ENCODE measurements at regions not wholly inside any gene's neighbourhood (a gene's known extent, or its start where the extent isn't known, plus 50 kb on each side); places are given as distances from the start of the nearest gene placed in this dataset.

DNA sequence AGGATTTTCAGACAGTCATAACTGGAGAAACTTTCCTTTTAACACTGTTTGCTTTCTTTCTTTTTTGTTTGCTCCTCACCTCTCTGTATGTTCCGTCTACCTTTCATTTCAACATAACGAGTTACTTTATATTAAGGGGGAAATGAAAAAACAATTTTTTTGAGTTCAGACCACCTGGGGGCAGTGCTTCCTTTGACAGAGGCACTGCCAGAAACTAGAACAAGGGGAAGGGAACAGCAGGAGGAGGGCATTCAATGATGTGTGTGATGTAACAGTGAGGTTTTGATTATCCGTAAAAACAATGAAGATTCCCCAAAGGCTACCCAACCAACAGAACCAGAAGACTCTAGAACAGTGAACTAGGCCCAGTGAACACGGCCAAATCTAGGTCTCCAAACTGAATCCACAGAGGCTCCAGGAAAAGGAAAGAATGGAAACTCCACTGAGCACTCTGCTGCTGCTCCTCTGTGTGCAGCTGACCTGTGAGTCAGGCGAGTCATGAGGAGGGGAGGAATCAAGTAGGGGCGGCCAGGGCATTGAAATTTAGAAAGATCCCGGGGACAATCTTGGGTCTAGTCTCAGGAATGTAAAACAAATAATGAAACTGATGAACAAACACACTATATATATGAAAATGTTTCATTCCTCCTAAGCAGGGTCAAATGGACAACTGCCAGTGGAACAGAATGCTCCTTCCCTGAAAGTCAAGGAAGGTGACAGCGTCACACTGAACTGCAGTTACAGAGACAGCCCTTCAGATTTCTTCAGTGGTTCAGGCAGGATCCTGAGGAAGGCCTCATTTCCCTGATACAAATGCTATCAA is 323.5 kb downstream of the DAD1 start:
- TF ChIP-seq, protein P1, sequence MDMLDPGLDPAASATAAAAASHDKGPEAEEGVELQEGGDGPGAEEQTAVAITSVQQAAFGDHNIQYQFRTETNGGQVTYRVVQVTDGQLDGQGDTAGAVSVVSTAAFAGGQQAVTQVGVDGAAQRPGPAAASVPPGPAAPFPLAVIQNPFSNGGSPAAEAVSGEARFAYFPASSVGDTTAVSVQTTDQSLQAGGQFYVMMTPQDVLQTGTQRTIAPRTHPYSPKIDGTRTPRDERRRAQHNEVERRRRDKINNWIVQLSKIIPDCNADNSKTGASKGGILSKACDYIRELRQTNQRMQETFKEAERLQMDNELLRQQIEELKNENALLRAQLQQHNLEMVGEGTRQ (IDR thresholded peaks at IDR 0.05; ENCODE audit: borderline replicate concordance, low read depth, low read length): no peak
- no peak for TF ChIP-seq POLR2A (IDR thresholded peaks at IDR 0.05; ENCODE audit: low read depth, low read length)
- no peak for TF ChIP-seq CHD2 (IDR thresholded peaks at IDR 0.05; ENCODE audit: borderline replicate concordance, low read depth, low read length)
- no peak for TF ChIP-seq TCF12 (IDR thresholded peaks at IDR 0.05; ENCODE audit: low read depth, low read length)
- TF ChIP-seq, protein P2, sequence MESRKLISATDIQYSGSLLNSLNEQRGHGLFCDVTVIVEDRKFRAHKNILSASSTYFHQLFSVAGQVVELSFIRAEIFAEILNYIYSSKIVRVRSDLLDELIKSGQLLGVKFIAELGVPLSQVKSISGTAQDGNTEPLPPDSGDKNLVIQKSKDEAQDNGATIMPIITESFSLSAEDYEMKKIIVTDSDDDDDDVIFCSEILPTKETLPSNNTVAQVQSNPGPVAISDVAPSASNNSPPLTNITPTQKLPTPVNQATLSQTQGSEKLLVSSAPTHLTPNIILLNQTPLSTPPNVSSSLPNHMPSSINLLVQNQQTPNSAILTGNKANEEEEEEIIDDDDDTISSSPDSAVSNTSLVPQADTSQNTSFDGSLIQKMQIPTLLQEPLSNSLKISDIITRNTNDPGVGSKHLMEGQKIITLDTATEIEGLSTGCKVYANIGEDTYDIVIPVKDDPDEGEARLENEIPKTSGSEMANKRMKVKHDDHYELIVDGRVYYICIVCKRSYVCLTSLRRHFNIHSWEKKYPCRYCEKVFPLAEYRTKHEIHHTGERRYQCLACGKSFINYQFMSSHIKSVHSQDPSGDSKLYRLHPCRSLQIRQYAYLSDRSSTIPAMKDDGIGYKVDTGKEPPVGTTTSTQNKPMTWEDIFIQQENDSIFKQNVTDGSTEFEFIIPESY (IDR thresholded peaks at IDR 0.05): no peak
- no peak for TF ChIP-seq SP1 (IDR thresholded peaks at IDR 0.05; ENCODE audit: low read depth, low read length)
- no peak for TF ChIP-seq MYC (IDR thresholded peaks at IDR 0.05; ENCODE audit: insufficient read depth, insufficient read length, insufficient replicate concordance, low read length, severe bottlenecking)
- TF ChIP-seq, protein P3, sequence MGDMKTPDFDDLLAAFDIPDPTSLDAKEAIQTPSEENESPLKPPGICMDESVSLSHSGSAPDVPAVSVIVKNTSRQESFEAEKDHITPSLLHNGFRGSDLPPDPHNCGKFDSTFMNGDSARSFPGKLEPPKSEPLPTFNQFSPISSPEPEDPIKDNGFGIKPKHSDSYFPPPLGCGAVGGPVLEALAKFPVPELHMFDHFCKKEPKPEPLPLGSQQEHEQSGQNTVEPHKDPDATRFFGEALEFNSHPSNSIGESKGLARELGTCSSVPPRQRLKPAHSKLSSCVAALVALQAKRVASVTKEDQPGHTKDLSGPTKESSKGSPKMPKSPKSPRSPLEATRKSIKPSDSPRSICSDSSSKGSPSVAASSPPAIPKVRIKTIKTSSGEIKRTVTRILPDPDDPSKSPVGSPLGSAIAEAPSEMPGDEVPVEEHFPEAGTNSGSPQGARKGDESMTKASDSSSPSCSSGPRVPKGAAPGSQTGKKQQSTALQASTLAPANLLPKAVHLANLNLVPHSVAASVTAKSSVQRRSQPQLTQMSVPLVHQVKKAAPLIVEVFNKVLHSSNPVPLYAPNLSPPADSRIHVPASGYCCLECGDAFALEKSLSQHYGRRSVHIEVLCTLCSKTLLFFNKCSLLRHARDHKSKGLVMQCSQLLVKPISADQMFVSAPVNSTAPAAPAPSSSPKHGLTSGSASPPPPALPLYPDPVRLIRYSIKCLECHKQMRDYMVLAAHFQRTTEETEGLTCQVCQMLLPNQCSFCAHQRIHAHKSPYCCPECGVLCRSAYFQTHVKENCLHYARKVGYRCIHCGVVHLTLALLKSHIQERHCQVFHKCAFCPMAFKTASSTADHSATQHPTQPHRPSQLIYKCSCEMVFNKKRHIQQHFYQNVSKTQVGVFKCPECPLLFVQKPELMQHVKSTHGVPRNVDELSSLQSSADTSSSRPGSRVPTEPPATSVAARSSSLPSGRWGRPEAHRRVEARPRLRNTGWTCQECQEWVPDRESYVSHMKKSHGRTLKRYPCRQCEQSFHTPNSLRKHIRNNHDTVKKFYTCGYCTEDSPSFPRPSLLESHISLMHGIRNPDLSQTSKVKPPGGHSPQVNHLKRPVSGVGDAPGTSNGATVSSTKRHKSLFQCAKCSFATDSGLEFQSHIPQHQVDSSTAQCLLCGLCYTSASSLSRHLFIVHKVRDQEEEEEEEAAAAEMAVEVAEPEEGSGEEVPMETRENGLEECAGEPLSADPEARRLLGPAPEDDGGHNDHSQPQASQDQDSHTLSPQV (IDR thresholded peaks at IDR 0.05): no peak
